OCI-LY3 (cell line): ENCODE measurements at regions not wholly inside any gene's neighbourhood (a gene's known extent, or its start where the extent isn't known, plus 50 kb on each side); places are given as distances from the start of the nearest gene placed in this dataset.

ENCODE experiments used
- H2AFZ ChIP-seq: fragments of 200-600, 300-600 bp; shearing (Covaris generic); 2 replicates; pipeline ENCODE4 v1.6.0; 2014; ENCODE audit warnings: antibody characterized with exemption, low read depth, low read length
- H3K27ac ChIP-seq: fragments of 200-600, 300-600 bp; sonication (generic); 2 replicates; pipeline ENCODE4 v1.5.1; 2014; ENCODE audit warnings: mild to moderate bottlenecking, low read length, moderate library complexity, mixed read lengths
- H3K27me3 ChIP-seq: fragments of 200-600, 300-600 bp; sonication (generic); 2 replicates; pipeline ENCODE4 v1.6.1; 2014; ENCODE audit warnings: low read depth, low read length, mixed read lengths
- H3K36me3 ChIP-seq: fragments of 200-600, 300-600 bp; sonication (generic); replicated peaks from 2 replicates; pipeline ENCODE3; 2014; ENCODE audit warnings: low read depth, low read length, mixed read lengths
- H3K4me1 ChIP-seq: fragments of 300-600, 200-600 bp; sonication (generic); 2 replicates; pipeline ENCODE4 v1.6.1; 2014; ENCODE audit warnings: low read length, mixed read lengths
- H3K4me2 ChIP-seq: fragments of 200-600, 300-600 bp; sonication (generic); 2 replicates; pipeline ENCODE4 v1.6.1; 2014; ENCODE audit warnings: low read length, mixed read lengths
- H3K4me3 ChIP-seq: fragments of 300-600, 200-600 bp; sonication (generic); 2 replicates; pipeline ENCODE4 v1.5.1; 2014; ENCODE audit warnings: antibody characterized with exemption, mild to moderate bottlenecking, low read length, moderate library complexity
- H3K79me2 ChIP-seq: fragments of 300-600, 200-600 bp; shearing (Covaris generic); 2 replicates; pipeline ENCODE4 v1.6.1; 2014; ENCODE audit warnings: mild to moderate bottlenecking, low read length, mixed read lengths
- H3K9ac ChIP-seq: fragments of 300-600, 200-600 bp; shearing (Covaris generic); 2 replicates; pipeline ENCODE4 v1.6.0; 2014; ENCODE audit warnings: mild to moderate bottlenecking, low read length, moderate library complexity
- H3K9me3 ChIP-seq: fragments of 200-600, 300-600 bp; shearing (Covaris generic); 2 replicates; pipeline ENCODE4 v1.6.1; 2014; ENCODE audit warnings: low read length, mixed read lengths; ENCODE audit not compliant: insufficient read depth
- H4K20me1 ChIP-seq: fragments of 200-600, 300-600 bp; sonication (generic); 2 replicates; pipeline ENCODE4 v1.6.1; 2016; ENCODE audit warnings: low read length, mixed read lengths; ENCODE audit not compliant: insufficient read depth
- CTCF ChIP-seq: fragments of 200-600, 300-600 bp; sonication (generic); IDR thresholded peaks from 2 replicates; pipeline ENCODE4 v1.5.1; 2014; ENCODE audit warnings: antibody characterized with exemption, low read length, low read depth
- EZH2phosphoT487 ChIP-seq: fragments of 200-600 bp; shearing (Covaris generic); IDR thresholded peaks from 2 replicates; pipeline ENCODE4 v1.6.1; 2018; ENCODE audit warnings: antibody characterized with exemption, mixed run types, low read depth

GRCh38 chr13:59269476-59269875 is 894.3 kb downstream of the DIAPH3 start:
- Histone ChIP-seq H3K79me2 (no peaks in the 10 kb centered on the region), H2AFZ (no peak overlapping the region), H3K4me1 (peaks cover 8% of the 10 kb centered on the region), H4K20me1 (no peaks in the 10 kb centered on the region), H3K9ac (no peak overlapping the region), H3K27me3 (no peaks in the 10 kb centered on the region), H3K4me2 (0 out of 2 replicates have a peak overlapping the region, but pooled peaks have one; percentile 3), H3K36me3 (no peaks in the 10 kb centered on the region), H3K4me3 (no peak overlapping the region), H3K9me3 (no peaks in the 10 kb centered on the region), H3K27ac (no peak overlapping the region)
- TF ChIP-seq CTCF (no peak), EZH2phosphoT487 (no peak)

- peaks cover 16% of the 10 kb centered on the region for H3K4me1 ChIP-seq
- H2AFZ ChIP-seq, result no peak overlapping the region
- no peak overlapping the region for H3K27ac ChIP-seq
- TF ChIP-seq CTCF (no peak), EZH2phosphoT487 (no peak)
- H3K36me3 ChIP-seq, result no peaks in the 10 kb centered on the region
- H3K4me3 ChIP-seq, result no peak overlapping the region
- H4K20me1 ChIP-seq, result no peaks in the 10 kb centered on the region
- no peaks in the 10 kb centered on the region for H3K79me2 ChIP-seq
- H3K9ac ChIP-seq, result no peak overlapping the region
- H3K27me3 ChIP-seq, result no peaks in the 10 kb centered on the region
- no peak overlapping the region for H3K4me2 ChIP-seq
- no peaks in the 10 kb centered on the region for H3K9me3 ChIP-seq
Measured at GRCh38 chr13:59270327-59270726, 893.4 kb downstream of the DIAPH3 start.

- peaks cover 14% of the 10 kb centered on the region for H3K4me1 ChIP-seq
- no peaks in the 10 kb centered on the region for H3K9me3 ChIP-seq
- no peak overlapping the region for H3K4me3 ChIP-seq
- peak overlapping the region; percentile 25; the same call in 1 of the 2 replicates for H3K27ac ChIP-seq
- no peaks in the 10 kb centered on the region for H3K36me3 ChIP-seq
- no peak overlapping the region for H3K9ac ChIP-seq
- H3K79me2 ChIP-seq, result no peaks in the 10 kb centered on the region
- no peaks in the 10 kb centered on the region for H3K27me3 ChIP-seq
- H2AFZ ChIP-seq, result no peak overlapping the region; the same call in none of the 2 replicates
- TF ChIP-seq CTCF (no peak), EZH2phosphoT487 (no peak)
- no peaks in the 10 kb centered on the region for H4K20me1 ChIP-seq
- peak overlapping the region; percentile 32 for H3K4me2 ChIP-seq
Measured at GRCh38 chr13:59274958-59275727, 888.6 kb downstream of the DIAPH3 start.

- Histone ChIP-seq H3K79me2 (no peaks in the 10 kb centered on the region), H3K4me2 (no peak overlapping the region), H3K9me3 (no peaks in the 10 kb centered on the region), H2AFZ (no peak overlapping the region), H4K20me1 (no peaks in the 10 kb centered on the region), H3K4me3 (no peak overlapping the region), H3K9ac (no peak overlapping the region), H3K27ac (no peak overlapping the region), H3K27me3 (no peaks in the 10 kb centered on the region), H3K4me1 (peaks cover 14% of the 10 kb centered on the region), H3K36me3 (no peaks in the 10 kb centered on the region)
- TF ChIP-seq CTCF (no peak), EZH2phosphoT487 (no peak)
Measured at GRCh38 chr13:59276436-59276835, 887.3 kb downstream of the DIAPH3 start.
